Vagina (tissue), 2 donors: ENCODE measurements at regions not wholly inside any gene's neighbourhood (a gene's known extent, or its start where the extent isn't known, plus 50 kb on each side); places are given as distances from the start of the nearest gene placed in this dataset.

Source experiments
- DNase-seq, 2 donors: peaks; one replicate each; pipeline ENCODE4 v3.0.0-alpha.2; 2017; ENCODE audit errors: extremely low spot score in 2 of 2
- H3K27ac ChIP-seq: fragments of 200-600 bp; sonication (generic); one replicate; pipeline ENCODE4 v1.5.1; 2019
- H3K27me3 ChIP-seq: fragments of 200-600 bp; sonication (generic); one replicate; pipeline ENCODE4 v1.5.1; 2019
- H3K36me3 ChIP-seq, 2 donors: fragments of 200-600 bp; sonication (generic); one replicate each; pipeline ENCODE4 v1.5.1; 2017 to 2019
- H3K4me1 ChIP-seq: fragments of 200-600 bp; sonication (generic); one replicate; pipeline ENCODE4 v1.5.1; 2019
- H3K4me3 ChIP-seq, 2 donors: fragments of 200-600 bp; sonication (generic); 1 replicate in 1 of 2; 2 replicates in 1 of 2; pipeline ENCODE4 v1.5.1; 2016 to 2019
- H3K9me3 ChIP-seq: fragments of 200-600 bp; sonication (generic); one replicate; pipeline ENCODE4 v1.5.1; 2019
- POLR2A ChIP-seq, 2 donors: fragments of 450-650 bp; IDR thresholded peaks; one replicate each; pipeline ENCODE4 v1.6.1; 2017; ENCODE audit warnings: antibody characterized with exemption in 2 of 2, mild to moderate bottlenecking in 2 of 2, moderate library complexity in 2 of 2
- POLR2AphosphoS5 ChIP-seq, 2 donors: sonication (generic); formaldehyde crosslinking; IDR thresholded peaks; one replicate each; pipeline ENCODE4 v1.9.0; 2017; ENCODE audit warnings: antibody characterized with exemption in 2 of 2, mild to moderate bottlenecking in 2 of 2, low read depth in 1 of 2; ENCODE audit not compliant: insufficient read depth in 1 of 2
- intact Hi-C: fragments of 100-400 bp; cut with DNase I; formaldehyde crosslinking; loops from one replicate; pipeline ENCODE4 v1.15.1; 2023
- TF ChIP-seq, protein P1 (sequence below), 3 experiments: fragments of 450-650 bp in 2 of 3; fragments of 200-600 bp in 1 of 3; sonication (generic) in 1 of 3; IDR thresholded peaks; one replicate each; pipeline ENCODE4 v1.5.1; 2017 to 2019; ENCODE audit warnings: antibody characterized with exemption in 3 of 3, mild to moderate bottlenecking in 2 of 3, moderate library complexity in 2 of 3

DNA sequence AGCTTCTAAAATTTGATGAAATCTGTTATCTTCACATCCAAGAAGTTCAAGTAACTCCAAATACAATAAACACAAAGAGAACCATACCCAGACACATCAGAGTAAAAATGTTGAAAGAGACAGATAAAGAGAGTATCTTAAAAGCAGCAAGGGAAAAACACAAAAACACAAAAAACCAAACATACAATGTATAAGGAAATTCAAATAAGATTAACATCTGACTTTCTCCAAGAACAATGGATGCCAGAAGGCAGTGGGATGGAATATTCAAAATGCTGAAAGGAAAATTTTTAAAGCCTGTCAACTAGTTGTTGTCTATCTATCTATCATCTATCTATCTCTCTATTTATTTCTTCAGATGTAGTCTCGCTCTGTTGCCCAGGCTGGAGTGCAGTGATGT, 72.4 kb upstream of the MKLN1 start:
- Histone ChIP-seq H3K36me3 (no peaks in the 10 kb centered on the region), H3K4me1 (no peaks in the 10 kb centered on the region), H3K27me3 (no peaks in the 10 kb centered on the region), H3K9me3 (peaks cover 8% of the 10 kb centered on the region), H3K4me3 (no peak overlapping the region), H3K27ac (no peak overlapping the region)
- intact Hi-C loops, result no loop called here
- DNase-seq, result no peak
- TF ChIP-seq POLR2A (IDR thresholded peaks at IDR 0.05) (no peak), POLR2AphosphoS5 (IDR thresholded peaks at IDR 0.05; ENCODE audit: insufficient read depth in 1 of 2, low read depth in 1 of 2) (no peak)
- TF ChIP-seq, protein P1, sequence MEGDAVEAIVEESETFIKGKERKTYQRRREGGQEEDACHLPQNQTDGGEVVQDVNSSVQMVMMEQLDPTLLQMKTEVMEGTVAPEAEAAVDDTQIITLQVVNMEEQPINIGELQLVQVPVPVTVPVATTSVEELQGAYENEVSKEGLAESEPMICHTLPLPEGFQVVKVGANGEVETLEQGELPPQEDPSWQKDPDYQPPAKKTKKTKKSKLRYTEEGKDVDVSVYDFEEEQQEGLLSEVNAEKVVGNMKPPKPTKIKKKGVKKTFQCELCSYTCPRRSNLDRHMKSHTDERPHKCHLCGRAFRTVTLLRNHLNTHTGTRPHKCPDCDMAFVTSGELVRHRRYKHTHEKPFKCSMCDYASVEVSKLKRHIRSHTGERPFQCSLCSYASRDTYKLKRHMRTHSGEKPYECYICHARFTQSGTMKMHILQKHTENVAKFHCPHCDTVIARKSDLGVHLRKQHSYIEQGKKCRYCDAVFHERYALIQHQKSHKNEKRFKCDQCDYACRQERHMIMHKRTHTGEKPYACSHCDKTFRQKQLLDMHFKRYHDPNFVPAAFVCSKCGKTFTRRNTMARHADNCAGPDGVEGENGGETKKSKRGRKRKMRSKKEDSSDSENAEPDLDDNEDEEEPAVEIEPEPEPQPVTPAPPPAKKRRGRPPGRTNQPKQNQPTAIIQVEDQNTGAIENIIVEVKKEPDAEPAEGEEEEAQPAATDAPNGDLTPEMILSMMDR (IDR thresholded peaks at IDR 0.05), result no peak

- Histone ChIP-seq H3K27me3 (no peaks in the 10 kb centered on the region), H3K27ac (no peak overlapping the region), H3K4me3 (no peak overlapping the region), H3K9me3 (no peaks in the 10 kb centered on the region), H3K36me3 (no peaks in the 10 kb centered on the region), H3K4me1 (no peaks in the 10 kb centered on the region)
- DNase-seq, result no peak
- intact Hi-C loops, result no loop called here
- TF ChIP-seq, protein P1 (IDR thresholded peaks at IDR 0.05), result no peak
- TF ChIP-seq POLR2A (IDR thresholded peaks at IDR 0.05) (no peak), POLR2AphosphoS5 (IDR thresholded peaks at IDR 0.05; ENCODE audit: insufficient read depth in 1 of 2, low read depth in 1 of 2) (no peak)
Measured at GRCh38 chr7:131261476-131261994, 66.1 kb upstream of the MKLN1 start.

DNA sequence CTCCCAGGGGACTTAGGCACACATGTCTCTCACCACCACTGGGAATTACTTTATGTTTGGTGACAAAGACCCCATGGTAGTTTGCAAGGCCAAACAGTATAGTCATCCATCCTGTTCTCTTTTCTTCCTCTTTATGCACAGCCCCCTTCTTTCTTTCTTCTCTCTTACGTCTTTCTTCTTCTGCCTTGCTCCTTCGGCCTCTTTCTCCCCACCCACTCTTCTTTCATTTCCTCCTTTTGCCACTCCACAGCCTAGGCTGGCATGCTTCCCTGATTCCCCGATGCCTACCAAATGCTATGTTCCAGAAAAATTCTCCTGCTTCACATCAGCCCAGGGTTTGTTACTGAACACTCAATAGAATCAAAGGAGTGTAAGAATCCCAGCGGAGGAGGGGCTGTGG, 62.4 kb upstream of the MKLN1 start:
- intact Hi-C loops, result no loop called here
- TF ChIP-seq POLR2AphosphoS5 (IDR thresholded peaks at IDR 0.05; ENCODE audit: insufficient read depth in 1 of 2, low read depth in 1 of 2) (no peak), POLR2A (IDR thresholded peaks at IDR 0.05) (no peak)
- TF ChIP-seq, protein P1 (IDR thresholded peaks at IDR 0.05), result no peak
- Histone ChIP-seq H3K4me3 (no peak overlapping the region), H3K36me3 (no peaks in the 10 kb centered on the region), H3K4me1 (peaks cover 4% of the 10 kb centered on the region), H3K27me3 (no peaks in the 10 kb centered on the region), H3K9me3 (no peaks in the 10 kb centered on the region), H3K27ac (no peak overlapping the region)
- DNase-seq, result no peak

- peaks cover 4% of the 10 kb centered on the region for H3K4me1 ChIP-seq
- H3K36me3 ChIP-seq, result no peaks in the 10 kb centered on the region
- no peaks in the 10 kb centered on the region for H3K27me3 ChIP-seq
- no peak overlapping the region for H3K4me3 ChIP-seq
- no peaks in the 10 kb centered on the region for H3K9me3 ChIP-seq
- H3K27ac ChIP-seq, result peak overlapping the region; percentile 61
- intact Hi-C loops, result no loop called here
- no peak for DNase-seq
- TF ChIP-seq, protein P1 (IDR thresholded peaks at IDR 0.05), result no peak
- peak in 1 of 2 donors; percentile 29 for TF ChIP-seq POLR2AphosphoS5 (IDR thresholded peaks at IDR 0.05; ENCODE audit: insufficient read depth in 1 of 2, low read depth in 1 of 2)
Measured at GRCh38 chr7:131267631-131268030, 60.0 kb upstream of the MKLN1 start.

DNA sequence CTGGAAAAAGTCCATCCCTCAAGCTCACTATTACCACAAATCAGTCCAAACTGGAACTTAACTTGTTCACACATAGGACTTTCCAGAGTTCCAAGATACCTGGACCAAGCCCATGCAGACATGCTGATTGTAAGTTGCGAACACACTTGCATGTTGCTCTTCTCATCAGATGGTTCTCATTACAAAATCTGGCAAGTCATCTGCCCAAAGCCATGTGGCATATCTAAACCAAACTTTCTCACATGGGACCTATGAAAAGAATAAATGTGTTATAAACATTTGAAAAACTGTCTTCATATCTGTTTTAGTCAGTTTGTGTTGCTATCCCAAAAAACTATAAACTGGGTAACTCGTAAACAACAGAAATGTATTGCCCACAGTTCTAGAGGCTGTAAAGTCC, 58.8 kb upstream of the MKLN1 start:
- H3K4me1 ChIP-seq, result peaks cover 4% of the 10 kb centered on the region
- DNase-seq, result no peak
- H3K9me3 ChIP-seq, result no peaks in the 10 kb centered on the region
- intact Hi-C loops, result no loop called here
- TF ChIP-seq POLR2A (IDR thresholded peaks at IDR 0.05) (no peak), POLR2AphosphoS5 (IDR thresholded peaks at IDR 0.05; ENCODE audit: insufficient read depth in 1 of 2, low read depth in 1 of 2) (no peak)
- TF ChIP-seq, protein P1 (IDR thresholded peaks at IDR 0.05), result no peak
- no peaks in the 10 kb centered on the region for H3K27me3 ChIP-seq
- H3K27ac ChIP-seq, result peak overlapping the region; percentile 39
- H3K4me3 ChIP-seq, result no peak overlapping the region
- no peaks in the 10 kb centered on the region for H3K36me3 ChIP-seq
